ENCODE measurements at regions not wholly inside any gene's neighbourhood (a gene's known extent, or its start where the extent isn't known, plus 50 kb on each side); places are given as distances from the start of the nearest gene placed in this dataset.

DNA sequence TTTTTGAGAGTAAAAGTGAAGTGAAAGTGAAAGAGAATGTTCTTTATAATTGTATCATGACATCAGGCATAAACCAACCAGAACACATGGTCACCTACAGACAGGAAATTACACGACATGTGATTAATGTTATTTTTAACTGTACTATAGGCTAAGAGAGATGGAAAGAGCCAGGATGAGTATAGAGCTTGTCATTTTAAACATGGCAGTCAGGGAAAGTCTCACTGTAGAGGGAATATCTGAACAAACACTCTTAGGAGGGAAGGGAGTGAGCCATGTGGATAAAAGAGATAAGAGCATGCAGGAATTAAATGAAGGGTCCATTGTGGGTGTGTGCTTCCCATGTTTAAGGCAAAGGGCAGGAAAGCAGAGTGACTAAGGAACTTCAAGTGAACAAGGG, 599.1 kb upstream of the FAT3 start:
- TF ChIP-seq TAF1 (IDR thresholded peaks at IDR 0.05; ENCODE audit: borderline replicate concordance, insufficient read depth, low read length), result no peak
- no peak for TF ChIP-seq POLR2AphosphoS5 (IDR thresholded peaks at IDR 0.05; ENCODE audit: low read depth, low read length)
- TF ChIP-seq, protein P1, sequence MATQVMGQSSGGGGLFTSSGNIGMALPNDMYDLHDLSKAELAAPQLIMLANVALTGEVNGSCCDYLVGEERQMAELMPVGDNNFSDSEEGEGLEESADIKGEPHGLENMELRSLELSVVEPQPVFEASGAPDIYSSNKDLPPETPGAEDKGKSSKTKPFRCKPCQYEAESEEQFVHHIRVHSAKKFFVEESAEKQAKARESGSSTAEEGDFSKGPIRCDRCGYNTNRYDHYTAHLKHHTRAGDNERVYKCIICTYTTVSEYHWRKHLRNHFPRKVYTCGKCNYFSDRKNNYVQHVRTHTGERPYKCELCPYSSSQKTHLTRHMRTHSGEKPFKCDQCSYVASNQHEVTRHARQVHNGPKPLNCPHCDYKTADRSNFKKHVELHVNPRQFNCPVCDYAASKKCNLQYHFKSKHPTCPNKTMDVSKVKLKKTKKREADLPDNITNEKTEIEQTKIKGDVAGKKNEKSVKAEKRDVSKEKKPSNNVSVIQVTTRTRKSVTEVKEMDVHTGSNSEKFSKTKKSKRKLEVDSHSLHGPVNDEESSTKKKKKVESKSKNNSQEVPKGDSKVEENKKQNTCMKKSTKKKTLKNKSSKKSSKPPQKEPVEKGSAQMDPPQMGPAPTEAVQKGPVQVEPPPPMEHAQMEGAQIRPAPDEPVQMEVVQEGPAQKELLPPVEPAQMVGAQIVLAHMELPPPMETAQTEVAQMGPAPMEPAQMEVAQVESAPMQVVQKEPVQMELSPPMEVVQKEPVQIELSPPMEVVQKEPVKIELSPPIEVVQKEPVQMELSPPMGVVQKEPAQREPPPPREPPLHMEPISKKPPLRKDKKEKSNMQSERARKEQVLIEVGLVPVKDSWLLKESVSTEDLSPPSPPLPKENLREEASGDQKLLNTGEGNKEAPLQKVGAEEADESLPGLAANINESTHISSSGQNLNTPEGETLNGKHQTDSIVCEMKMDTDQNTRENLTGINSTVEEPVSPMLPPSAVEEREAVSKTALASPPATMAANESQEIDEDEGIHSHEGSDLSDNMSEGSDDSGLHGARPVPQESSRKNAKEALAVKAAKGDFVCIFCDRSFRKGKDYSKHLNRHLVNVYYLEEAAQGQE (IDR thresholded peaks at IDR 0.05; ENCODE audit: insufficient read depth in 1 of 2, low read depth in 2 of 2, low read length in 2 of 2), result no peak
- TF ChIP-seq SIN3A (IDR thresholded peaks at IDR 0.05; ENCODE audit: borderline replicate concordance, insufficient read depth, low read length), result no peak
- no peak for TF ChIP-seq FOXP2 (optimal IDR thresholded peaks at IDR 0.05; ENCODE audit: borderline replicate concordance, extremely low read depth, extremely low read length, insufficient read depth)
